Upper lobe of left lung (tissue), 6 donors: ENCODE measurements at regions not wholly inside any gene's neighbourhood (a gene's known extent, or its start where the extent isn't known, plus 50 kb on each side); places are given as distances from the start of the nearest gene placed in this dataset.

Source experiments
- ATAC-seq, 2 donors: fragments of 200-7000 bp; cut with Tn5 transposase; one replicate each; pipeline ENCODE4 v1.9.1; 2022; ENCODE audit warnings: mild to moderate bottlenecking in 2 of 2, moderate library complexity in 2 of 2; ENCODE audit not compliant: low FRiP score in 2 of 2
- DNase-seq, 2 donors: peaks; one replicate each; pipeline ENCODE4 v3.0.0-alpha.2; 2019 to 2020
- H3K27ac ChIP-seq, 4 donors: fragments of 200-600 bp; sonication (generic); one replicate each; pipeline ENCODE4 v1.5.1; 2016 to 2019
- H3K27me3 ChIP-seq, 4 donors: fragments of 200-600 bp; sonication (generic); one replicate each; pipeline ENCODE4 v1.5.1; 2017 to 2019
- H3K36me3 ChIP-seq, 4 donors: fragments of 200-600 bp; sonication (generic); one replicate each; pipeline ENCODE4 v1.5.1; 2016 to 2019
- H3K4me1 ChIP-seq, 4 donors: fragments of 200-600 bp; sonication (generic); one replicate each; pipeline ENCODE4 v1.5.1; 2018 to 2019
- H3K4me3 ChIP-seq, 4 donors: fragments of 200-600 bp; sonication (generic); one replicate each; pipeline ENCODE4 v1.5.1; 2017 to 2019; ENCODE audit warnings: mild to moderate bottlenecking in 2 of 4, moderate library complexity in 1 of 4
- H3K9me3 ChIP-seq, 4 donors: fragments of 200-600 bp; sonication (generic); one replicate each; pipeline ENCODE4 v1.5.1; 2018 to 2019
- EP300 ChIP-seq, 4 donors: sonication (generic); formaldehyde crosslinking; IDR thresholded peaks; one replicate each; pipeline ENCODE4 v1.5.1; 2017; ENCODE audit warnings: antibody characterized with exemption in 4 of 4, control low read depth in 2 of 4
- POLR2A ChIP-seq, 4 donors: fragments of 450-650 bp; IDR thresholded peaks; one replicate each; pipeline ENCODE4 v1.5.1; 2016 to 2017; ENCODE audit warnings: antibody characterized with exemption in 4 of 4, mild to moderate bottlenecking in 2 of 4
- POLR2AphosphoS5 ChIP-seq, 2 donors: sonication (generic); formaldehyde crosslinking; IDR thresholded peaks; one replicate each; pipeline ENCODE4 v1.5.1; 2017; ENCODE audit warnings: antibody characterized with exemption in 2 of 2
- WGBS, 2 donors: methylation state at CpG; one replicate each; pipeline ENCODE4 v1.1.5; 2017 to 2018; 5-methylcytosine and 5-hydroxymethylcytosine counted together
- TF ChIP-seq, protein P1 (sequence below), 6 experiments: fragments of 450-650 bp in 4 of 6; fragments of 200-600 bp in 2 of 6; sonication (generic) in 2 of 6; IDR thresholded peaks; one replicate each; pipeline ENCODE4 v1.5.1; 2016 to 2019; ENCODE audit warnings: antibody characterized with exemption in 6 of 6
- donor health status: DM: no; HTN: no; CAD: no; lungs with moderate emphysema.
- donor health status: DM: no; HTN: yes; CAD: no; lungs with severe emphysema.

GRCh38 chr11:95331161-95331560 lies 100.2 kb upstream of the SESN3 start:
- Histone ChIP-seq H3K9me3 (no peaks in the 10 kb centered on the region), H3K27ac (no peak overlapping the region), H3K4me1 (peaks cover 0 to 3% (median 0%) of the 10 kb centered on the region in 4 donors), H3K27me3 (no peaks in the 10 kb centered on the region), H3K36me3 (no peaks in the 10 kb centered on the region), H3K4me3 (no peak overlapping the region)
- ATAC-seq, result no peak
- 84 to 95% methylated on average over 1 of the region's 1 CpG for WGBS, 2 donors
- TF ChIP-seq, protein P1, sequence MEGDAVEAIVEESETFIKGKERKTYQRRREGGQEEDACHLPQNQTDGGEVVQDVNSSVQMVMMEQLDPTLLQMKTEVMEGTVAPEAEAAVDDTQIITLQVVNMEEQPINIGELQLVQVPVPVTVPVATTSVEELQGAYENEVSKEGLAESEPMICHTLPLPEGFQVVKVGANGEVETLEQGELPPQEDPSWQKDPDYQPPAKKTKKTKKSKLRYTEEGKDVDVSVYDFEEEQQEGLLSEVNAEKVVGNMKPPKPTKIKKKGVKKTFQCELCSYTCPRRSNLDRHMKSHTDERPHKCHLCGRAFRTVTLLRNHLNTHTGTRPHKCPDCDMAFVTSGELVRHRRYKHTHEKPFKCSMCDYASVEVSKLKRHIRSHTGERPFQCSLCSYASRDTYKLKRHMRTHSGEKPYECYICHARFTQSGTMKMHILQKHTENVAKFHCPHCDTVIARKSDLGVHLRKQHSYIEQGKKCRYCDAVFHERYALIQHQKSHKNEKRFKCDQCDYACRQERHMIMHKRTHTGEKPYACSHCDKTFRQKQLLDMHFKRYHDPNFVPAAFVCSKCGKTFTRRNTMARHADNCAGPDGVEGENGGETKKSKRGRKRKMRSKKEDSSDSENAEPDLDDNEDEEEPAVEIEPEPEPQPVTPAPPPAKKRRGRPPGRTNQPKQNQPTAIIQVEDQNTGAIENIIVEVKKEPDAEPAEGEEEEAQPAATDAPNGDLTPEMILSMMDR (IDR thresholded peaks at IDR 0.05), result no peak
- TF ChIP-seq POLR2AphosphoS5 (IDR thresholded peaks at IDR 0.05), result no peak
- no peak for TF ChIP-seq EP300 (IDR thresholded peaks at IDR 0.05)
- TF ChIP-seq POLR2A (IDR thresholded peaks at IDR 0.05), result no peak
- DNase-seq, result no peak

DNA sequence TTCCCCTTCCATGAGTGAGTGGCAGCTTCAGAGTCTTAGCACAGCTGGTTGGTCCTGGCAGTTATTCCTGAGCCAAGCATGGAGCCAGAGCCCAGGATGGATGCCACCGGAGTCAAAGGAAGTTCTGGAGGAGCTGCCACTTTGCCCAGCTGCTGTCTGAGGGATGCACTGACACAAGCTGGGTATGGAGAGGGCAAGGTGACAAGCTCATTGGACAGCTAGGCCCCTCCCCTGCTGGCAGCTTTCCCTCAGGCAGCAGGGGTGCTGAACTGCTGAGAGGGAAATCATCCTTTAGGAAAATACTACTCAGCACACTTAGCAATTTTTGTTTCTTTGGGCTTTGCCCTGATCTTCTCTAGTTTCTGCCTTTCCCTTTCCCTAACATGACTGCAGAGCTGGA lies 99.3 kb upstream of the SESN3 start:
- DNase-seq (no peak), ATAC-seq (no peak)
- TF ChIP-seq EP300 (IDR thresholded peaks at IDR 0.05) (no peak), POLR2AphosphoS5 (IDR thresholded peaks at IDR 0.05) (no peak), POLR2A (IDR thresholded peaks at IDR 0.05) (no peak)
- TF ChIP-seq, protein P1 (IDR thresholded peaks at IDR 0.05), result no peak
- Histone ChIP-seq H3K27ac (no peak overlapping the region), H3K27me3 (no peaks in the 10 kb centered on the region), H3K36me3 (no peaks in the 10 kb centered on the region), H3K9me3 (no peaks in the 10 kb centered on the region), H3K4me1 (no peaks in the 10 kb centered on the region), H3K4me3 (no peak overlapping the region)
- WGBS, 2 donors, result 80 to 100% methylated on average over 1 of the region's 1 CpG

- Histone ChIP-seq H3K36me3 (no peaks in the 10 kb centered on the region), H3K27ac (no peak overlapping the region), H3K27me3 (no peaks in the 10 kb centered on the region), H3K4me1 (no peaks in the 10 kb centered on the region), H3K9me3 (no peaks in the 10 kb centered on the region), H3K4me3 (no peak overlapping the region)
- TF ChIP-seq POLR2A (IDR thresholded peaks at IDR 0.05) (no peak), EP300 (IDR thresholded peaks at IDR 0.05) (no peak), POLR2AphosphoS5 (IDR thresholded peaks at IDR 0.05) (no peak)
- TF ChIP-seq, protein P1 (IDR thresholded peaks at IDR 0.05), result no peak
- WGBS, 2 donors, result 72 to 75% methylated on average over 2 of the region's 2 CpGs
- no peak for ATAC-seq
- DNase-seq, result no peak
Measured at GRCh38 chr11:95327273-95327948, 96.4 kb upstream of the SESN3 start.

- Histone ChIP-seq H3K27ac (no peak overlapping the region), H3K9me3 (no peaks in the 10 kb centered on the region), H3K4me1 (no peaks in the 10 kb centered on the region), H3K4me3 (no peak overlapping the region), H3K27me3 (no peaks in the 10 kb centered on the region), H3K36me3 (no peaks in the 10 kb centered on the region)
- ATAC-seq, result peak in 1 of 2 donors; percentile 44
- no peak for DNase-seq
- TF ChIP-seq, protein P1 (IDR thresholded peaks at IDR 0.05), result no peak
- TF ChIP-seq POLR2A (IDR thresholded peaks at IDR 0.05), result no peak
- no peak for TF ChIP-seq EP300 (IDR thresholded peaks at IDR 0.05)
- TF ChIP-seq POLR2AphosphoS5 (IDR thresholded peaks at IDR 0.05), result no peak
- 87 to 91% methylated on average over 8 of the region's 8 CpGs for WGBS, 2 donors
Measured at GRCh38 chr11:95325777-95326258, 94.8 kb upstream of the SESN3 start.

GRCh38 chr11:95324826-95325225 lies 93.8 kb upstream of the SESN3 start:
- H3K4me1 ChIP-seq, result no peaks in the 10 kb centered on the region
- no peaks in the 10 kb centered on the region for H3K9me3 ChIP-seq
- DNase-seq (no peak), ATAC-seq (no peak)
- WGBS, 2 donors, result 68 to 77% methylated on average over 1 of the region's 1 CpG
- H3K4me3 ChIP-seq, result no peak overlapping the region
- no peaks in the 10 kb centered on the region for H3K36me3 ChIP-seq
- H3K27me3 ChIP-seq, result no peaks in the 10 kb centered on the region
- TF ChIP-seq POLR2AphosphoS5 (IDR thresholded peaks at IDR 0.05), result no peak
- no peak for TF ChIP-seq EP300 (IDR thresholded peaks at IDR 0.05)
- TF ChIP-seq, protein P1 (IDR thresholded peaks at IDR 0.05), result no peak
- no peak overlapping the region for H3K27ac ChIP-seq
